Chondrocyte (in vitro differentiated cells): ENCODE measurements at regions not wholly inside any gene's neighbourhood (a gene's known extent, or its start where the extent isn't known, plus 50 kb on each side); places are given as distances from the start of the nearest gene placed in this dataset.

Experiments
- DNase-seq: peaks from one replicate; pipeline ENCODE4 v3.0.0; 2021; ENCODE audit warnings: mixed read lengths, low spot score
- H3K27ac Mint-ChIP-seq: one replicate; pipeline ENCODE4 v1.8.0; 2021; ENCODE audit warnings: mild to moderate bottlenecking, moderate library complexity, mixed read lengths; ENCODE audit not compliant: unreplicated experiment
- H3K27me3 Mint-ChIP-seq: 2 replicates; pipeline ENCODE4 v1.8.0; 2021; ENCODE audit warnings: low read depth, mixed read lengths
- H3K36me3 Mint-ChIP-seq: 2 replicates; pipeline ENCODE4 v1.8.0; 2021; ENCODE audit warnings: low read depth, mixed read lengths
- H3K4me1 Mint-ChIP-seq: 2 replicates; pipeline ENCODE4 v1.8.0; 2021; ENCODE audit warnings: low read depth, mild to moderate bottlenecking, mixed read lengths
- H3K4me3 Mint-ChIP-seq: one replicate; pipeline ENCODE4 v1.8.0; 2021; ENCODE audit warnings: mild to moderate bottlenecking, moderate library complexity, mixed read lengths; ENCODE audit not compliant: unreplicated experiment
- H3K9me3 Mint-ChIP-seq: 2 replicates; pipeline ENCODE4 v1.8.0; 2021; ENCODE audit warnings: low read depth, mixed read lengths
- CTCF ChIP-seq: fragments of 200-600 bp; sonication (generic); IDR thresholded peaks from 2 replicates; pipeline ENCODE4 v1.5.0; 2021; ENCODE audit warnings: antibody characterized with exemption, mild to moderate bottlenecking, moderate library complexity

- no peak overlapping the region for H3K4me3 Mint-ChIP-seq
- H3K27ac Mint-ChIP-seq: peak overlapping the region; percentile 32
- peaks cover 13% of the 10 kb centered on the region for H3K4me1 Mint-ChIP-seq
- no peaks in the 10 kb centered on the region for H3K36me3 Mint-ChIP-seq
- DNase-seq: no peak
- no peaks in the 10 kb centered on the region for H3K9me3 Mint-ChIP-seq
- no peak for TF ChIP-seq CTCF
- no peaks in the 10 kb centered on the region for H3K27me3 Mint-ChIP-seq
Measured at GRCh38 chr1:81157686-81158085, 643.0 kb upstream of the ADGRL2 start.

- Mint-ChIP-seq H3K4me3 (no peak overlapping the region), H3K27me3 (no peaks in the 10 kb centered on the region), H3K36me3 (no peaks in the 10 kb centered on the region), H3K27ac (no peak overlapping the region), H3K4me1 (peaks cover 13% of the 10 kb centered on the region), H3K9me3 (no peaks in the 10 kb centered on the region)
- no peak for DNase-seq
- TF ChIP-seq CTCF: no peak
Measured at GRCh38 chr1:81156887-81157286, 643.8 kb upstream of the ADGRL2 start.

- no peak for TF ChIP-seq CTCF
- H3K27ac Mint-ChIP-seq: no peak overlapping the region
- no peaks in the 10 kb centered on the region for H3K36me3 Mint-ChIP-seq
- H3K4me3 Mint-ChIP-seq: no peak overlapping the region
- no peaks in the 10 kb centered on the region for H3K27me3 Mint-ChIP-seq
- H3K4me1 Mint-ChIP-seq: peaks cover 24% of the 10 kb centered on the region
- no peaks in the 10 kb centered on the region for H3K9me3 Mint-ChIP-seq
- DNase-seq: no peak
Measured at GRCh38 chr1:81155131-81155530, 645.6 kb upstream of the ADGRL2 start.

GRCh38 chr1:81151206-81151605 is 649.5 kb upstream of the ADGRL2 start:
- Mint-ChIP-seq H3K4me3 (no peak overlapping the region), H3K27me3 (no peaks in the 10 kb centered on the region), H3K9me3 (no peaks in the 10 kb centered on the region), H3K4me1 (peaks cover 41% of the 10 kb centered on the region), H3K36me3 (no peaks in the 10 kb centered on the region), H3K27ac (no peak overlapping the region)
- no peak for TF ChIP-seq CTCF
- no peak for DNase-seq

GRCh38 chr1:81149649-81150325 is 650.9 kb upstream of the ADGRL2 start:
- Mint-ChIP-seq H3K4me1 (peaks cover 28% of the 10 kb centered on the region), H3K27me3 (no peaks in the 10 kb centered on the region), H3K27ac (no peak overlapping the region), H3K36me3 (no peaks in the 10 kb centered on the region), H3K9me3 (no peaks in the 10 kb centered on the region), H3K4me3 (no peak overlapping the region)
- DNase-seq: no peak
- TF ChIP-seq CTCF: no peak
